ENCODE measurements at regions not wholly inside any gene's neighbourhood (a gene's known extent, or its start where the extent isn't known, plus 50 kb on each side); places are given as distances from the start of the nearest gene placed in this dataset.

DNA sequence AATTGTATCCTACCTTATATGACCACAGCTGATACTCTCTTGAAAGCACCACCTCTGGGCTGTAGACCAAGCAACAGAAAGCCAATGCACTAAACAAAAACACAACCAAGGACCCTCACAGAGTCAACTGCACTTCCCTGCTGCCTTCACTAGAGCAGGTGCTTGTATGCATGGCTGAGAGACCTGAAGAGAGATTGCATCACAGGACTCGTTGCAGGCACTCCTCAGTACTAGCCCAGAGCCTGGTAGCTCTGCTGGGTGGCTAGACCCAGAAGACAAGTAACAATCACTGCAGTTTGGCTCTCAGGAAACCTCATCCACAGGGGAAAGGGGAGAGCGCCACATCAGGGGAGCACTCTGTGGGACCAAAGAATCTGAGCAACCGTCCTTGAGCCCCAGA, 521.6 kb upstream of the IMPG1 start:
- H3K23ac ChIP-seq (ENCODE audit: low read depth, low read length, poor library complexity): no peak overlapping the region
- WGBS, 2 donors (ENCODE audit: extremely low coverage in 2 of 2, insufficient read length in 2 of 2, insufficient replicate concordance in 1 of 2): no CpG with 5 or more reads among the region's 3 CpGs
- H3K36me3 ChIP-seq (replicated peaks in 1 of 2; ENCODE audit: control insufficient read depth in 2 of 2, insufficient read depth in 2 of 2, low read length in 2 of 2): no peaks in the 10 kb centered on the region
- H3K4me1 ChIP-seq (ENCODE audit: control insufficient read depth in 2 of 2, insufficient read depth in 1 of 2, low read depth in 1 of 2, low read length in 2 of 2): no peaks in the 10 kb centered on the region
- H3K18ac ChIP-seq (ENCODE audit: low read length): no peak overlapping the region
- H2AFZ ChIP-seq (ENCODE audit: low read length): no peak overlapping the region
- no peaks in the 10 kb centered on the region for H3K9me3 ChIP-seq (replicated peaks in 1 of 2; ENCODE audit: control insufficient read depth in 2 of 2, insufficient read depth in 1 of 2, low read depth in 1 of 2, low read length in 2 of 2)
- H3K4me2 ChIP-seq (ENCODE audit: insufficient read depth, low read length, poor library complexity, severe bottlenecking): no peak overlapping the region
- H3K14ac ChIP-seq (ENCODE audit: low read length): no peak overlapping the region
- no peaks in the 10 kb centered on the region for H3K79me1 ChIP-seq (ENCODE audit: low read depth, low read length)
- H2BK120ac ChIP-seq (ENCODE audit: low read depth, low read length): no peak overlapping the region
- H3K4ac ChIP-seq (ENCODE audit: low read length): no peak overlapping the region
- no peak overlapping the region for H2BK12ac ChIP-seq (ENCODE audit: low read length)
- no peak for DNase-seq (ENCODE audit: low spot score)
- H2BK15ac ChIP-seq (ENCODE audit: low read length): no peak overlapping the region
- no peak overlapping the region for H3K9ac ChIP-seq (ENCODE audit: low read depth, low read length, poor library complexity)
- H3K27ac ChIP-seq (replicated peaks; ENCODE audit: low read length): no peak overlapping the region
- H3K27me3 ChIP-seq (ENCODE audit: control insufficient read depth in 3 of 3, insufficient read depth in 3 of 3, low read depth in 1 of 3, low read length in 3 of 3): no peaks in the 10 kb centered on the region
- H2BK5ac ChIP-seq (ENCODE audit: low read length): no peak overlapping the region
- no peak overlapping the region for H4K91ac ChIP-seq (ENCODE audit: low read depth, low read length, poor library complexity)
- no peak overlapping the region for H3K4me3 ChIP-seq (ENCODE audit: low read length in 2 of 2)
- H4K8ac ChIP-seq (ENCODE audit: low read depth, low read length): no peak overlapping the region
- H2AK5ac ChIP-seq (ENCODE audit: low read depth, low read length): no peak overlapping the region

DNA sequence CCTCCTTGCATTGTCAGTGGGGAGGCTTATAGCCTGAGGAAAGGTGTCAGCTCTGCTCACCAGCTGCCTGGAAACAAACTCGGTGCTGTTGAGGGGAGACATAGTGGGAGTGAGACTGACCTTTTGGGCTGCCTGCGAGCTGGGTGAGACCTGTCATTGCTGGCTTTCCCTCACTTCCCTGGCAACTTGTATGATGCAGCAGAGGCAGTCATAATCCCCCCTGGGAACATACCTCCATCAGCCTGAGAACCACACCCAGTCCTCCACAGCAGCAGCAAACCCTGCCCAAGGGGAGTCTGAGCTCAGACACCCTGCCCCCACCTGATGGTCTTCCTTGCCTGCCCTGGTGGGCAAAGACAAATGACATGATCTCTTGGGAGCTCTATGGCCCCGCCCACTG, 521.2 kb upstream of the IMPG1 start:
- Histone ChIP-seq H3K27ac (replicated peaks; ENCODE audit: low read length) (no peak overlapping the region), H3K23ac (ENCODE audit: low read depth, low read length, poor library complexity) (no peak overlapping the region), H2BK120ac (ENCODE audit: low read depth, low read length) (no peak overlapping the region), H2BK15ac (ENCODE audit: low read length) (no peak overlapping the region), H3K9me3 (replicated peaks in 1 of 2; ENCODE audit: control insufficient read depth in 2 of 2, insufficient read depth in 1 of 2, low read depth in 1 of 2, low read length in 2 of 2) (no peaks in the 10 kb centered on the region), H3K4me3 (ENCODE audit: low read length in 2 of 2) (no peak overlapping the region), H4K91ac (ENCODE audit: low read depth, low read length, poor library complexity) (no peak overlapping the region), H2BK12ac (ENCODE audit: low read length) (no peak overlapping the region), H3K18ac (ENCODE audit: low read length) (no peak overlapping the region), H3K27me3 (ENCODE audit: control insufficient read depth in 3 of 3, insufficient read depth in 3 of 3, low read depth in 1 of 3, low read length in 3 of 3) (no peaks in the 10 kb centered on the region), H3K9ac (ENCODE audit: low read depth, low read length, poor library complexity) (no peak overlapping the region), H4K8ac (ENCODE audit: low read depth, low read length) (no peak overlapping the region), H2AFZ (ENCODE audit: low read length) (no peak overlapping the region), H3K4ac (ENCODE audit: low read length) (no peak overlapping the region), H3K14ac (ENCODE audit: low read length) (no peak overlapping the region), H3K79me1 (ENCODE audit: low read depth, low read length) (no peaks in the 10 kb centered on the region), H2AK5ac (ENCODE audit: low read depth, low read length) (no peak overlapping the region), H2BK5ac (ENCODE audit: low read length) (no peak overlapping the region), H3K36me3 (replicated peaks in 1 of 2; ENCODE audit: control insufficient read depth in 2 of 2, insufficient read depth in 2 of 2, low read length in 2 of 2) (no peaks in the 10 kb centered on the region), H3K4me2 (ENCODE audit: insufficient read depth, low read length, poor library complexity, severe bottlenecking) (no peak overlapping the region), H3K4me1 (ENCODE audit: control insufficient read depth in 2 of 2, insufficient read depth in 1 of 2, low read depth in 1 of 2, low read length in 2 of 2) (no peaks in the 10 kb centered on the region)
- no peak for DNase-seq (ENCODE audit: low spot score)
- WGBS, 2 donors (ENCODE audit: extremely low coverage in 2 of 2, insufficient read length in 2 of 2, insufficient replicate concordance in 1 of 2): no CpG with 5 or more reads among the region's 3 CpGs

DNA sequence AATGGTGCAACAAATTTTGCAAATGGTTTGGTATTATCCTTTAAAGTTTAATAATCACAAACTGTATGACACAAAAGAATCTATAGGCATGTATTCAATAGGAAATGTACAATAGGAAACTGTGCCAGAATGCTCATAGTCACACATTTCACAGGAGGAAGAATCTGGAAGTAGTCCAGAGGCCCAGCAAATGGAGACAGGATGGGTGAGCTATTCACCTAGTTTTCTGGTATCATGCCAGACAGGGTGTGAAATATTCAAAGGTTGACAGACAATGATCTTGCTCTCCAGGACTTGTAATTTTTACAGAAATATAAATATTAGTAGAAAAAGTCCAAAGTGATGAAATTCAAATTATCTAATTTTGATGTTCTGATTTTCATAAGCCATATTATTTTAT, 520.1 kb upstream of the IMPG1 start:
- H2BK5ac ChIP-seq (ENCODE audit: low read length): no peak overlapping the region
- H3K14ac ChIP-seq (ENCODE audit: low read length): no peak overlapping the region
- no peak overlapping the region for H4K8ac ChIP-seq (ENCODE audit: low read depth, low read length)
- H3K4ac ChIP-seq (ENCODE audit: low read length): no peak overlapping the region
- H2BK120ac ChIP-seq (ENCODE audit: low read depth, low read length): no peak overlapping the region
- no peak overlapping the region for H3K23ac ChIP-seq (ENCODE audit: low read depth, low read length, poor library complexity)
- H2BK15ac ChIP-seq (ENCODE audit: low read length): no peak overlapping the region
- no peak overlapping the region for H2AFZ ChIP-seq (ENCODE audit: low read length)
- no peak overlapping the region for H3K9ac ChIP-seq (ENCODE audit: low read depth, low read length, poor library complexity)
- no peak overlapping the region for H3K18ac ChIP-seq (ENCODE audit: low read length)
- H3K9me3 ChIP-seq (replicated peaks in 1 of 2; ENCODE audit: control insufficient read depth in 2 of 2, insufficient read depth in 1 of 2, low read depth in 1 of 2, low read length in 2 of 2): no peaks in the 10 kb centered on the region
- no peaks in the 10 kb centered on the region for H3K4me1 ChIP-seq (ENCODE audit: control insufficient read depth in 2 of 2, insufficient read depth in 1 of 2, low read depth in 1 of 2, low read length in 2 of 2)
- no peak overlapping the region for H3K4me2 ChIP-seq (ENCODE audit: insufficient read depth, low read length, poor library complexity, severe bottlenecking)
- H3K27ac ChIP-seq (replicated peaks; ENCODE audit: low read length): no peak overlapping the region
- no peak overlapping the region for H3K4me3 ChIP-seq (ENCODE audit: low read length in 2 of 2)
- H3K27me3 ChIP-seq (ENCODE audit: control insufficient read depth in 3 of 3, insufficient read depth in 3 of 3, low read depth in 1 of 3, low read length in 3 of 3): no peaks in the 10 kb centered on the region
- no peak overlapping the region for H4K91ac ChIP-seq (ENCODE audit: low read depth, low read length, poor library complexity)
- H2BK12ac ChIP-seq (ENCODE audit: low read length): no peak overlapping the region
- H2AK5ac ChIP-seq (ENCODE audit: low read depth, low read length): no peak overlapping the region
- no peaks in the 10 kb centered on the region for H3K36me3 ChIP-seq (replicated peaks in 1 of 2; ENCODE audit: control insufficient read depth in 2 of 2, insufficient read depth in 2 of 2, low read length in 2 of 2)
- no peaks in the 10 kb centered on the region for H3K79me1 ChIP-seq (ENCODE audit: low read depth, low read length)
- DNase-seq (ENCODE audit: low spot score): no peak

DNA sequence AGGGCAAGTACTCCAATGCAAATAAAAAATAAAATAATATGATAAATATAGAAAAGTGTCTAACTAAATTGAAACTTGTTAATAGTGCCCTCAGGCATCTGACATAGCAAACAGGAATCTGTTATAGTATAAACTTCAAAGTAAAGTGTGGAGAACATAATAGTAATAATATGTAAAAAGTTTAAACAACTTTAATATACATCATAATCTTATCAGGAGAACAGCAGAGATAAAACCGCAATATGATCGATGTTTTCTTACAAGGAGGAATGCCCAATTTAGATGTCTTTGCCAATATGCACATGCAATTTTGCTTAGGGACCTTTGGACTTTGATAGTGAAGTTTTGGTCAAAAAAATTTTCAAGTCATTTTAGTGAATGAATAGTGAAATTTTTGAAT, 514.8 kb upstream of the IMPG1 start:
- Histone ChIP-seq H4K91ac (ENCODE audit: low read depth, low read length, poor library complexity) (no peak overlapping the region), H2BK5ac (ENCODE audit: low read length) (no peak overlapping the region), H3K4me1 (ENCODE audit: control insufficient read depth in 2 of 2, insufficient read depth in 1 of 2, low read depth in 1 of 2, low read length in 2 of 2) (no peaks in the 10 kb centered on the region), H3K4ac (ENCODE audit: low read length) (no peak overlapping the region), H3K36me3 (replicated peaks in 1 of 2; ENCODE audit: control insufficient read depth in 2 of 2, insufficient read depth in 2 of 2, low read length in 2 of 2) (no peaks in the 10 kb centered on the region), H3K27me3 (ENCODE audit: control insufficient read depth in 3 of 3, insufficient read depth in 3 of 3, low read depth in 1 of 3, low read length in 3 of 3) (no peaks in the 10 kb centered on the region), H3K4me2 (ENCODE audit: insufficient read depth, low read length, poor library complexity, severe bottlenecking) (no peak overlapping the region), H4K8ac (ENCODE audit: low read depth, low read length) (no peak overlapping the region), H2BK120ac (ENCODE audit: low read depth, low read length) (no peak overlapping the region), H3K9ac (ENCODE audit: low read depth, low read length, poor library complexity) (no peak overlapping the region), H3K14ac (ENCODE audit: low read length) (no peak overlapping the region), H3K79me1 (ENCODE audit: low read depth, low read length) (no peaks in the 10 kb centered on the region), H2AK5ac (ENCODE audit: low read depth, low read length) (no peak overlapping the region), H3K4me3 (ENCODE audit: low read length in 2 of 2) (no peak overlapping the region), H2BK15ac (ENCODE audit: low read length) (no peak overlapping the region), H3K18ac (ENCODE audit: low read length) (no peak overlapping the region), H2AFZ (ENCODE audit: low read length) (no peak overlapping the region), H3K27ac (replicated peaks; ENCODE audit: low read length) (no peak overlapping the region), H3K23ac (ENCODE audit: low read depth, low read length, poor library complexity) (no peak overlapping the region), H2BK12ac (ENCODE audit: low read length) (no peak overlapping the region), H3K9me3 (replicated peaks in 1 of 2; ENCODE audit: control insufficient read depth in 2 of 2, insufficient read depth in 1 of 2, low read depth in 1 of 2, low read length in 2 of 2) (no peaks in the 10 kb centered on the region)
- DNase-seq (ENCODE audit: low spot score): no peak
- no CpG with 5 or more reads among the region's 2 CpGs for WGBS, 2 donors (ENCODE audit: extremely low coverage in 2 of 2, insufficient read length in 2 of 2, insufficient replicate concordance in 1 of 2)

All from neuronal stem cell (in vitro differentiated cells).